GDM1 (cell line): ENCODE measurements at regions not wholly inside any gene's neighbourhood (a gene's known extent, or its start where the extent isn't known, plus 50 kb on each side); places are given as distances from the start of the nearest gene placed in this dataset.
"Not testable (repeated sequence)": the region's sequence is repeated elsewhere in the genome, so short reads cannot be mapped to it uniquely, and the experiment has no call there.

ENCODE experiments used
- DNase-seq: peaks from one replicate; lab custom pipeline; 2025; lab: John Stamatoyannopoulos, UW

DNA sequence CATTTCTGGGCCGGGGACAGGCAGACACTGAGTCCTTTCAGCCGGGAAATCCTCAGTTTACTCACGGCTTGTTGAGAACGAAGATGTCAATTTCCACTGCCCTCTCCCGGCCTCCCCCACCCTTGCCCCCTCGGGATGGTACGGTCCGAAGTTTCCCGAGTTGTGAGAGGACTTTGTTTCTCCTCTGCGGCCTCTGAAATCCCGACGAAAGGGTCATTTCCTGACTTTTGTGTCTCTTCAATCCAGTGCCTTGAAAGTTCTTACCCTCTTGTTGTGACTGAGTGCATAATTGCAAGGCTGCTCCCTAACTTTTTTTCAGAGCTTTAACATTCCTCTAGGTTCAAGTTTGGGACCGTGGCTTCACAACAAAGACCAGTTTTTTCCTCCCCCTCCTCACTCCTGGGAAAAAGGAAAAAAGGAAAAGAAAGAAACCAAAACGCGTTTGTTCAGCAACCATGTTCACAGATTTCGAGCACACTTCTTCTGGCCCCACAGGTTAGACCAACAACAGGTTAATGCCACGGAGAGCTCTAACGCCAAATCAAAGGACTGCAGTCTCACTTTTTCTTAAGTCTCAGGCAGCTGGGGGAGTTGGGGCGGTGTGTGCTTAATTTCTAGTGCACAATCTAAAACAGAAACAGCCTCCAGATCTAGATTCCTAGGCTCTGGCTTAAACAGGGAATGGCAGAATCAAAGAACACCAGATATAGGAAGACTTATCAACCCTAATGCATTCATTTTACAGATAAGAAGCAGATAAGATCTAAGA is 138.9 kb downstream of the TMCO5A start:
- DNase-seq: no peak

DNA sequence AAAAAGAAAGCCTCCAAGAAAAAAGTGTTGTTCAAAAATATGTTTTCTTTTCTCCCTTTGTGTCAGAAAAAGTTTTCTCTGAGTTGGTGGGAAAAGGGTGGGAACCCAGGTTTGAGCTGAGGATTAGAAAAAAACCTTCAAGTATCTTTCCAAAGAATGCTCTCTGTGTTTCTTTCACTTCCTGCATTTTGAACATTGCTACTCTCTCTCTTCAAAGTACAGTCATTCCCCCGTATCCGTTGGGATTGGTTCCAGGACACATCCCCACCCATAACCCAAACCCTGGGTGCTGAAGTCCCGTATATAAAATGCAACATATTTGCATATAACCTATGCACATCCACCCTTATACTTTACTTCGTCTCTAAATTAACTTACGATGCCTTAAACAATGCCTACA is 139.6 kb downstream of the TMCO5A start:
- DNase-seq: no peak

DNA sequence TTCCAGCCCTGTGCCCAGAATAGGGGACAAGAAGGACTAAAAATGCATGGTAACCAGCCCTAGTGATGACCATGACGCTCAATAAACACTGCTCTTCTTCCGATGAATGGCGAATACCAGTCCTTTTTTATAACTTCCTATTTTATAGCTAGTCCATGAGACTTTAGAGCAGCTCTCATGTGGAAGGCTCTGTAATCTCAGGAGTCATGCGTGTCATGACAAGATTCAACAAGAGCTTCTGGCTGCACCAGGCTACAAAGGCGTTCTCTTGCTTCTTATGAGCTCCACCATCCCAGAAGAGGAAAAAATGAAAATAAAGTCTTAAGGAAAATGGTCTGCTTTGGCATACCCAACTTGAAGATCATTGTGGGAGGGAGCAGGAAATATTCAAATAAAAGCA is 141.0 kb downstream of the TMCO5A start:
- no peak for DNase-seq

DNA sequence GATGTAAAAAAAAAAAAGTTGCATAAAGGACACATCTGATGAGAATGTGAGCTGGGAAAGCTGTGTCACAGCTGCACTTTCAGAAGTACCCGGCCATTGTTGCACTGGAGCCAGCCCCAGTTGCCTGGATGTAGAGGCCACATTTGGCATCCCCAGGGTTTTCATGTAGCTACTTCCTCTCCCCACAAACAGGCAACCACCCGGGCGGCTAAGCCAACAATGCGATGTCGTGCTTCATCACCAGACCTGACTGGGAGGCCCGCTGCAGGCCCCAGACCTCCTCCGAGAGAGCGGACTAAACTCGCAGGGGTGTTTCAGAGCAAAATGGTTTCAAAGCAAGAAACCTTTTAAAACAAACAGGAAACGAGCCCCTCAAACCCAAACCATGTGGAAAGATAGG is 142.3 kb downstream of the TMCO5A start:
- DNase-seq: no peak

DNA sequence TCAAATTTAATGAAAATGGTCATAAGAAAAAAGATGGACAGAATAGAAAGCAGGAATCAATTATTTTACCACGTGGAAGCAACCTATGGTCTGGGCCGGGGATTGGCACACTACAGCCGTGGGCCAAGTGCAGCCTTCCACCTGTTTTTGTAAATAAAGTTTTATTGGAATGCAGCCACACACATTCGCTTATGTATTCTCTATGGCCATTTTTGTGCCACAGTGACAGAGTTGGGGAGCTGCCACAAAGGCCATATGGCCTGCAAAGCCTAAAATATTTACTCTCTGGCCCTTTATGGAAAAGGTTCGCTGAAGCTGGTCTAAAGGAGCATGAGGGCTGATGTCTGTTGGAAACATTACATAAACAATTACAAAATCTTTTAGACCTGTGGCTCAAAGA is 144.8 kb downstream of the TMCO5A start:
- DNase-seq: no peak

DNA sequence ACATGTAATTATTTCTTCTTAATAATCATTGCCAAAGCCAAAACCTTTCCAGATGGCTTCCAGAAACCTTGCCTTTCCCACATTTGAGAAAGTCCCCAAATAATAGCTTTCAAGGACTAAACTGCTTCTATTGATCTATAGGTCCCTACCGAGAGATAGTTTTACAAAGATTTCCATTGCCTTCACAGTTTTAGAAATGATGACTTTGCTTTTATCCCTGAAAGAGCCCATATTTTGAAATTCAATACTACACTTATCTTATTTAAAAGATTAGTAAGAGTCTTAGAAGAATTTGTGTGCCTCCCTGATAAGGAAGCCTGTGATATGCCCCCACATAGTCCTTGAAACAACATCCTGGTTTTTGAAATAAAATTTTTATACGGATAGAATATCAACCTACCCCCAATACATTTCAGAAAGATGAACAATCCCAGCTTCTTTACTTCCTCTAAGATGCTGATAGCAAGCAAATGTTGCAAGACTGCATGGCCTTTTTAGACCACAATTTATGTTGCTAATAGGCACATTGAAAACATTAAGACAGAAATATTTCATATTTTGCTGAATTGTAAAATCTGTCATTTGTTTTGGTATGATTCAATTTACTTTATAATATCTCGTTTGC is 146.3 kb downstream of the TMCO5A start:
- DNase-seq: no peak

DNA sequence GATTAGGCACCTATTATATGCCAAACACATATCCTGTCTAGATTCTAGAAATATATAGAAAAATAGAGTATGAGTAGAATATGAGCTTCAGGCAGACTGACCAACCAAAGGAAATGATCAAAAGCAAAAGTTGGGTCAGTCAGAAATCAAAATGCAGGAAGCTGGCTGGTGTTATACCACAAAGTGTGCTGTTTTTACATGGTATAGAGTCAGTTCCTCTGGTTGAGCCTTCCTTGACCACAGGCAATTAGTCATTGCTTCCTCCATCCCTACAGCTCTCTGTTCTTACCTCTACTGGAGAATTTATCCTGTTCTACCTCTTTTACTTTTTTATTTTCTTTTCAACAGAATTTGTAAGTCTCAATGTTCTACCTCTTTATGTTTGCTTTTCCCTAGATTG is 149.8 kb downstream of the TMCO5A start:
- peak; percentile 28 for DNase-seq

DNA sequence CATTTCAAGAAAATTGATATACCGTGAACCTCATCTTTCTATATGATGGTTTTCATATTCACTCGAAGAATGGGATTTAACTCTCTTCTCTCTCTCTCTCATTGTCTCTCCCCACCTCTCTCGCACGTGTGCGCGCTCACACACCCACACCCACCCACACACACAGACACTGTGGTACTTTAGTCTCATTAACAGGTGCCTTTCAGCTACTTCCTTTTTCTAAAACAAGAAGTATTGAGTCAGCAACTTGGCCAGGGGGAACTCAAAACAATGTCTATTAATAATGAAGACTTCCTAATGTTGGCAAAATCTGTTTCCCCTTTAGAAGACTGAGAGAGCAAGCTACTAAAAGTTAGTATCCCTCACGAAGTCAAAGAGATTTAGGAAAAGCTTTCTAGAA is 150.7 kb downstream of the TMCO5A start:
- DNase-seq: peak; percentile 24

DNA sequence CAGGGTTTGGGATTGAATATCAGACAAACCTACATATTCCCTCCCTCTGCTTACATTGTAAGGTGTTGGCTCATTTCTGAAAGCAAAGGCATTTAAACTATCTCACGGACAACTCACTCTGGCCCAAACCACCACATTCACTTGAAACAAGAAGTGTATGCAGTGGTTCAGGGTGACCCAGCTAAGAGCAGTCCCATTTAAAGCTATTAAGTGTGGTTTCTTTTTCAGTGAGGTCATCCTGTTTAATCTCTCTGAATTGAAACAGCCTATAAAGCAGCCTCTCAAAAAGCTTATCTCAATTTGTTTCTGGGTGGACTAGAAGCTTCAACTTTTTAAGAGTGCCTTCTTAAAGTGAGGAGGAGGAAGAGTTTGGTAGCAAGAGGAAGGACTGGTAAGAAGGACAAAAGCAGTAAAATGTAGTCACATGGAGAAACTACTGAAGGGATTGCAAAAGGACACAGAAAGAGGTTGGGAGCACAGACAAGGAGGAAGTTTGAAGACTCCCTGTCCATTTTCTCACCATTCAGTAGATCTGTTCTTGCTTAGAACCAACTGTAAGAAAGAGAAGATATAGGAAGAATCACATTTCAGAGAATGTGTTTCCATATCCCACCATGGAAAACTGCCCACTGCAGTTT is 151.6 kb downstream of the TMCO5A start:
- DNase-seq: no peak

DNA sequence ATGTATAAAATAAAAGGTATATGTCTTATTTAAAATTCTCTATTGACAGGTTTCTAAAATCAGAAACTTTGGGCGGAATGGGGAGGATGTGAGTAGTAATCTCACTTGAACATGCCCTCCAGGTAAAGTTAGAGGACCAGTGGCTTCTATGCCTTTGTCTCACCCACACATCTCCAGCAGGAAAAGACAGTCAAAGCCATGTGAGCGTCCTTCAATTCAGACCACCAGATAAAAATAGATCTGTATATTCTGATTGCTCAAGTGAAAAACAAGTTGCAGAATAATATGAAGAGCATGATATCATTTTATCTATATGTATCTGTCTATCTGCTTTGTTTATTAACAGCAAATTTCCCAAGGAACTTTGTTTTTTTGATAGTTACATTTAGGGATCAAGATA is 152.2 kb downstream of the TMCO5A start:
- no peak for DNase-seq

DNA sequence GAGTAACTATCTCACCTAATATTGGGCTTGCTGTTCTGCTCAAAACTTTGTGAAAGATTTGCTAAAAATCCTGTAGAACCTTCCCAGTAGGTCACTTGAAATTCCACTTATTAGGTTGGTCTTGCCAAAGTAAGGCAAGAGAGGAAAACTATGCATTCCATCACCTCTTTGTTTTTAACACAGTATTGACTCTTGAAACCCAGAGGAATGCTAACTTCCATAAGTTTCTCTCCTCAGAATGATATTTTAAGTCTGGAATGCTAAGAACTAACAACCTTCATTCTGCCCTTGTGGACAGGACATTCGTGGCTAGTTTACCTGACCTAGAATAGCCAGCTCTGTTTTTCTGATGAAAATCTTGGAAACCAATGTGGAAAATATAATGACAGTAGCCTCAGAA is 154.5 kb downstream of the TMCO5A start:
- DNase-seq: no peak

DNA sequence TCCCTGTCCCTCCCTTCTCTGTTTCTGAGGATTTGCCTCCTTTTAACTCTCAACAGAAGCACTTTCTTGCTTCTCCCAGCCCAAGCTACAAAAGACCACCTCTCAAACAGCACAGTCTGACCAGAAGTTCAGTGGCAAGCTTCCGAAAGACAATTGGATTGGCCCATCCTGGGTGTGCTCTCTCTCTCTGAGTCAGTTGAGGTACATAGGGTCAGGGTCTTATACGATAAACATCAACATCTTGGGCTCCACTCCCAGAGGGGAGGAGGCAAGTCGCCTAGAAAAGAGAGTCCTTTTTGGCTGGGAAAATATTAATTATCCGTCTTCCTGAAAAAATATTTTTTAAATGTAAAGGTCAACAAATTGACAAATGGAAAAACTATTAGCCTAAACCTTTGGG is 155.8 kb downstream of the TMCO5A start:
- no peak for DNase-seq

DNA sequence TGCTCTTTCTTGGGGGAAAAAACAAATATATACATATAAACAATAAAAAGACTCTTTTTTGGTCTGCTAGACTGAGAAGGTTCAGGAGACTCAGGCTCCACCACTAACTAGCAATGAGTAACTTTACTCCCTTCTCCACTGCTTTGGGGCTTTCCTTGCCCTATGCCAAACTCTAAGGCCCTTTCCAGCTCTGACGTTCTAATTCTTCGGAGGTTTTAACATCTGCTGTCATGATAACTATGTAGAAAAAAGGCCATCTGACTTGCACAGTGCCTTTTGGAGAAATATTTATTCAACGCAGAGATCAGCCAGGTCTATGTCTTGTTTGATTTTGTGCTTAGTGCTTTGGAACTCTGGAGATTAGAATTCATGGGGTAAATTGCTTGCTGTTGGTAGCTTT is 156.2 kb downstream of the TMCO5A start:
- DNase-seq: no peak

DNA sequence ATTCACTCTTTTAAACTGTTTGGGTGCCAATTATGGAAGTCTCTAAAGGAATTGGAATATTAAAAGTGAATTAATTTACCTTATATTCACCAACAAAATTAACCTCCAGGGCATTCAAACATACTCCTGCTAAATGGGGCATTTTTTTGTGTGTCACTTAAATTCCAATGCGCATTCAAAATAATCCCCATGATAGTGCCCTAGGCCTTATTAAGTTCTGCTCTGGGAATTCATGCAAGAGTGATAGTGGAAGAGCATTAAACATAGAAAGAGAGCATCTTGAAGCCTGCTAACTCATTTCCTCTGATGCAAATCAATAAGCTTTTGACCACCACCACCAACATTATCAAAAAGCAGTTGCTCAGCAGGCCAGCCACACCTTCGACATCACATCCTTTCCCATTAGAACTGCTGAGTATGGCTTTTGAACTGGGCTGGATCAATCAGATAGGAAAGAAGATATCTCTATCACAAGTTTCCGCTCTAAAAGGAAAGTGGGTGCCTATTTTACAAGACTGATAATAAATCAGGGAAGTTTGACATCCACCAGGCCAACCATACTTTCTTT is 156.7 kb downstream of the TMCO5A start:
- DNase-seq: no peak

DNA sequence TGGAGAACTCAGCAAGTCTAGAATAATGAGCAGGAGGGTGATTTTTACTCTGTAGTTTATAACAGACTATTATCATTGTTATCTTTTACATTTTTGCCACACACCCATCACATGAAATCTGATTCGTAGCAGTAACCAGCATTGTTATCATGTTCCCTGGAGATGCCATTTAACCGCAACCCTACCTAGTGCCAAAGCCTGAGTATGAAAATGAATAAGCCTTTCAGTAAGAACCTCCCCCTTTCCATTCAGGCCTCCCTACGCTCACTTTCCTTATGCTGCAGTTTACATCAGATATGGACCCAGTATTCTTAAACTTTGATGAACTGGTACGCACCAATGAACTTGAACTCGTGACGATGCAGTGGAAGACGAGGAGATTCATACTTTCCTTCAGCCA is 158.7 kb upstream of the SPRED1 start:
- DNase-seq: no peak

DNA sequence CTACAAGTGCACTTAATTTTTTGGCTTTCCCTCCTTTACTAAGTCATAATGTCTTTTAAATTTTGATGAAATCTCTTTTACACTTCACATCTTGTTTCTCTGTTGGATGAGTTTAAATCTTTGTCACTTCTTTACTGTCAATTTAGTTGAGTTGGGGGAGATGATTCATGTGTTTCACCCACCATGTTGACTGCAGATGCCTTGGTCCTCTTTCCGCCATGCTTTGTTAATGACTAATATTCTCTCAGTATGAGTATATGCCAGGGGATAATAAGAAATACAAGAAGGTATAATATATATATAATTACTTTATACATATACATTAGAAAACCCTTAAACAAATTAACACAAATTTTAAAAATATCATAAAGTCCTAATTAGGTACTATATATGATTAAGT is 149.7 kb upstream of the SPRED1 start:
- DNase-seq: no peak

DNA sequence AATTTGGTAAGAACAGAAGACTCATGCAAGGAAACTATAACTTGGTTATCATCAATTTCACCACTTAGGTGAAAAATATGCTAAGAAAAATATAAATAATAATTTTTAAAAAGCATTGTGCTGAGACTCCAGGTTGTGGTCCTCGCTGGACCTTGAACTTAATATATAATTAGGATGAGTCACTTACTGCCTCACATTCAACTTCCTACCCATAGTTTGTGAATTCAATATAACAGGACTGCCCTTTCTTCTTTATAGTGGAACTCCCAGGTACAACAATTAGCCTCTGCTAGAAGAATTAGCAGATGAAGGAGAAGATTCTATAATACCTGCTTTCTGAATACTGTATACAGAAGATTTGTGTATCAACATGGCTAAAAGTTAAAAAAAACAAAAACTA is 149.1 kb upstream of the SPRED1 start:
- DNase-seq: no peak

DNA sequence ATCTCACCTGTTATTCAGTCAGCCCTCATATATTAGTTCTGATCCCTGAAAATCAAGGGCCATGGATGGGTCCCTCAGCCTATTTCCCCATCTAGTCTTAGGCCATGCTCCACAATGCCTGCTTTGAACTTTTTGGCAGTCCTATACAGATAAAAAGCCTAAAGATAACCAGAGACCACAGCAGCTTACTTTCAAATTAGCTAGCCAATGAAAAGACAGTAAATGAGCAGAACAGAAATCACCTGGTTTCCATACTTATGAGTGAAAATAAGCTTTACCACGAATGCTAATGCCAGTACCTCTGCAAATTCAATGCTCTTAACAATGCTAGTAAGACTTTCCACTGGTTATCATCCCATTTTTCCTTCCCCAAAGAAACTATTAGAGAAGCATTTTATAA is 141.6 kb upstream of the SPRED1 start:
- no peak for DNase-seq

DNA sequence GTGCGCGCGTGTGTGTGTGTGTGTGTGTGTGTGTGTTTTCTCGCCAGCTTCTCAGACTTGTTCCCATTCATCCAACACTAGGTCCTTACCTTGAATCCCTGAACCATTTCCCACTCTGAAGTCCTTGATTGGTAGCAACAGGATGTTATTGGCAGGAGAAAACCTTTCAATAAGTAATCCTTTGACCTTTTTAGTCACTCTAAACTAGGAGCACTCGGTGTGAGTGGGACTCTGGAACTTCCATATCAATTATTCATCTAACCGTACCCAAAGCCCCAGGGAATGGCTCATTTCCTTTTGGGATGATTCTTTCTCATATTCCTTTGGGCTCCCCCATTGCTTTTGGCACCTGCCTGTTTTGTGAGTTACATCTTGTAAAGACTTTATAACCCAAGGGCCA is 140.2 kb upstream of the SPRED1 start:
- no peak for DNase-seq

DNA sequence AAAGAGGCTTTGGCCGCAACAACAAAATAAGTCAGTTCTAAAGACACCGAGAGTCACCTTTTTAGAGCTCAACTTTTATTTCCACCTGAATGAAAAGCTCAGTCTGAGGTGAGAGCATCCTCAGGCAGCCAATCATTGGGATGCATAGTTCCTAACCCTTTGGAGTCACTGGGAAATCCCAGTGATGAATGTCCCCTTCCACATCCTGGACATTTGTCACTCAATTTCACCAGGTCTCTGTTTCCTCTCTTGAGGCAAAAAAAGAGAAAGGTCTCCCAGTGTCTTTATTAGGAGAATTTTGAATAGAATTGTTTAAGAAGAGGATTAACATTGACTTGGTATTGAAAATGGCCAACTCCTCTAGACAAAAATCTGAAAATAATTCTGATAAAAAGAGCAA is 137.5 kb upstream of the SPRED1 start:
- no peak for DNase-seq

DNA sequence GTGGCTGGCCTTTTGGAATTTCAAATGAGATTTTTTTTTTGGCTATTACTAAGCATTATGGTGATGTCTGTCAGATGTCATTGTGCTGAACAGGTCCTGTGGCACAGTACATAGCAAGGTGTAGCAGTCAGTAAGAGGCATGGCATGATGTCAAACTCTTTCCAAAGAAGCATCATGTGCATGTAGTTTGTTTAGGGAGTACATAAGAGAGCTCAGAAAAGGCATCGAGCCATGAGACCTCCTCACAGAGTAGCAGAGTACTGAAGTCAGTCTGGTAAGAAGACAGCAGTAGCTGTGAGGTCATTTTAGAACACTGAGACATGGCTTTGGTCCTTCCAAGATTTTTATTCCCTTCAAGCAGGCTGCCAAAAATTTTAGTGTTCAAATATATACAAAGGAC is 134.9 kb upstream of the SPRED1 start:
- no peak for DNase-seq

DNA sequence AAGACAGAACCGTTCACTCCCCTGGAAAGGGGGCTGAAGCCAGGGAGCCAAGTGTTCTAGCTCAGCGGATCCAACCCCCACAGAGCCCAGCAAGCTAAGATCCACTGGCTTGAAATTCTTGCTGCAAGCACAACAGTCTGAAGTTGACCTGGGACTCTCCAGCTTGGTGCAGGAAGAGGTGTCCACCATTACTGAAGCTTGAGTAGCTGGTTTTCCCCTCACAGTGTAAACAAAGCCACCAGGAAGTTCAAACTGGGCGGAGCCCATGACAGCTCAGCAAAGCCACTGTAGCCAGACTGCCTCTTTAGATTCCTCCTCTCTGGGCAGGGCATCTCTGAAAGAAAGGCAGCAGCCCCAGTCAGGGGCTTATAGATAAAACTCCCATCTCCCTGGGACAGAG is 132.8 kb upstream of the SPRED1 start:
- DNase-seq: not testable (repeated sequence)

DNA sequence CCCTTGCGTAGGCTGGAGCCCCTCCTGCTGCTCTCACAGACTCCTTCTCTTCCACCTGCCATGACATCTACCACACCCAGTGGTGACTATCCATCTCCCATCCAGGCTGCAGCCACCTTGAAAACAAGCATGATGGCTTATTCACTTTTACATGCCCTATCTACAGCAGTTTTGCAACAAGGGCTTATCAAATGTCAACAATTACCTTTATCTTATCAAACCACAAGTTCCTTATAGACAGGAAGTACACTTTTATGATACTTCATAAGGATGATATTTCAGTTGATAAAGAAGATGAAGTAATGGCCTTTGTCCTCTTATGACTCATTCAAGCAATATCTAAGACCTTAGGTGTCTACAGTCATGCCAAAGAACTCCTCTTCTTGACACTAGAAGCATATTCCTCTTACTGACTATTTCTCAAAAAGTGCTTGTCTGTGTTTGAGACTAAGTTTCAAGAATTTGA is 125.3 kb upstream of the SPRED1 start:
- no peak for DNase-seq
